ENCODE measurements at regions not wholly inside any gene's neighbourhood (a gene's known extent, or its start where the extent isn't known, plus 50 kb on each side); places are given as distances from the start of the nearest gene placed in this dataset.

- DNase-seq, result no peak
Measured at GRCh38 chr11:71201936-71202597, 50.3 kb downstream of the SHANK2 start.

GRCh38 chr11:71201231-71201630 lies 51.1 kb downstream of the SHANK2 start:
- DNase-seq, result no peak

GRCh38 chr11:71200761-71201160 lies 51.6 kb downstream of the SHANK2 start:
- no peak for DNase-seq

- no peak for DNase-seq
Measured at GRCh38 chr11:71200172-71200716, 52.1 kb downstream of the SHANK2 start.

GRCh38 chr11:71199226-71199820 lies 53.1 kb downstream of the SHANK2 start:
- no peak for DNase-seq

- DNase-seq, result no peak
Measured at GRCh38 chr11:71198823-71199165, 53.6 kb downstream of the SHANK2 start.

GRCh38 chr11:71198141-71198822 lies 54.1 kb downstream of the SHANK2 start:
- no peak for DNase-seq

GRCh38 chr11:71197096-71197495 lies 55.3 kb downstream of the SHANK2 start:
- no peak for DNase-seq

- no peak for DNase-seq
Measured at GRCh38 chr11:71194710-71195109, 57.7 kb downstream of the SHANK2 start.

GRCh38 chr11:71193431-71193830 lies 58.9 kb downstream of the SHANK2 start:
- DNase-seq, result no peak

GRCh38 chr11:71192629-71193028 lies 59.7 kb downstream of the SHANK2 start:
- no peak for DNase-seq

- DNase-seq, result no peak
Measured at GRCh38 chr11:71191201-71191600, 61.2 kb downstream of the SHANK2 start.

GRCh38 chr11:71190551-71190950 lies 61.8 kb downstream of the SHANK2 start:
- DNase-seq, result no peak

- DNase-seq, result no peak
Measured at GRCh38 chr11:71189768-71190315, 62.5 kb downstream of the SHANK2 start.

GRCh38 chr11:71188886-71189767 lies 63.2 kb downstream of the SHANK2 start:
- no peak for DNase-seq

GRCh38 chr11:71188073-71188472 lies 64.3 kb downstream of the SHANK2 start:
- no peak for DNase-seq

- DNase-seq, result no peak
Measured at GRCh38 chr11:71186806-71187205, 65.6 kb downstream of the SHANK2 start.

- no peak for DNase-seq
Measured at GRCh38 chr11:71185411-71185810, 67.0 kb downstream of the SHANK2 start.

- DNase-seq, result no peak
Measured at GRCh38 chr11:71184421-71185210, 67.8 kb downstream of the SHANK2 start.

GRCh38 chr11:71183878-71184277 lies 68.5 kb downstream of the SHANK2 start:
- no peak for DNase-seq

GRCh38 chr11:71182791-71183677 lies 69.3 kb downstream of the SHANK2 start:
- DNase-seq, result no peak

All from activated CD4-positive, alpha-beta T cell treated with anti-CD3 and anti-CD28 coated beads, Interleukin-2, amount 50 U/mL, for 16 hours (primary cell).